LNCaP clone FGC (cell line): ENCODE measurements at regions not wholly inside any gene's neighbourhood (a gene's known extent, or its start where the extent isn't known, plus 50 kb on each side); places are given as distances from the start of the nearest gene placed in this dataset.
"Not testable (repeated sequence)": the region's sequence is repeated elsewhere in the genome, so short reads cannot be mapped to it uniquely, and the experiment has no call there.

ENCODE experiments used
- DNase-seq: peaks from one replicate; pipeline ENCODE4 v3.0.0-alpha.2; 2011; ENCODE audit warnings: low read depth
- H3K4me3 ChIP-seq: 2 replicates; pipeline ENCODE4 v1.5.1; 2011; ENCODE audit warnings: mild to moderate bottlenecking, low read depth, low read length, control low read depth
- TF ChIP-seq, protein P1 (sequence below): IDR thresholded peaks from 2 replicates; pipeline ENCODE4 v1.5.1; 2012; ENCODE audit warnings: mild to moderate bottlenecking; ENCODE audit not compliant: control insufficient read depth, insufficient read depth; ENCODE audit errors: extremely low read depth

DNA sequence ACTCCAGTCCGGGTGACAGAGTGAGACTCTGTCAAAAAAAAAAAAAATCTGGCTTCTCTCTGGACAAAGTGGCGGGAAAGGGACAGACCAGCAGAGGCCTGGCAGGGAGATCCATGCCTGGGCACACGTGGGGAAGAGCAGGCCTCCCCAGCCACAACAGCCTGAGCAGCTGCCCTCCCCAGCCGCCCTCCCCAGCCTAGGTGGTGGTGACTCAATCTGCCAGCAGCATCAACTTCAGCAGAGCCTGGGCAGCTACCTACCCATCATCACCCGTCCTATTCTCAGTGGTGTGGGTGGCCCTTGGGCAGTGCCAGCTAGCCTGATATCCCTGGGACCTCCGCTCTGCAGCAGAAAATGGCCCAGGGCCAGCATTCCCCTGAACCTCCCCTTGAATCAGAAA, 612.4 kb downstream of the FBXO15 start:
- no peak overlapping the region for H3K4me3 ChIP-seq
- TF ChIP-seq, protein P1, sequence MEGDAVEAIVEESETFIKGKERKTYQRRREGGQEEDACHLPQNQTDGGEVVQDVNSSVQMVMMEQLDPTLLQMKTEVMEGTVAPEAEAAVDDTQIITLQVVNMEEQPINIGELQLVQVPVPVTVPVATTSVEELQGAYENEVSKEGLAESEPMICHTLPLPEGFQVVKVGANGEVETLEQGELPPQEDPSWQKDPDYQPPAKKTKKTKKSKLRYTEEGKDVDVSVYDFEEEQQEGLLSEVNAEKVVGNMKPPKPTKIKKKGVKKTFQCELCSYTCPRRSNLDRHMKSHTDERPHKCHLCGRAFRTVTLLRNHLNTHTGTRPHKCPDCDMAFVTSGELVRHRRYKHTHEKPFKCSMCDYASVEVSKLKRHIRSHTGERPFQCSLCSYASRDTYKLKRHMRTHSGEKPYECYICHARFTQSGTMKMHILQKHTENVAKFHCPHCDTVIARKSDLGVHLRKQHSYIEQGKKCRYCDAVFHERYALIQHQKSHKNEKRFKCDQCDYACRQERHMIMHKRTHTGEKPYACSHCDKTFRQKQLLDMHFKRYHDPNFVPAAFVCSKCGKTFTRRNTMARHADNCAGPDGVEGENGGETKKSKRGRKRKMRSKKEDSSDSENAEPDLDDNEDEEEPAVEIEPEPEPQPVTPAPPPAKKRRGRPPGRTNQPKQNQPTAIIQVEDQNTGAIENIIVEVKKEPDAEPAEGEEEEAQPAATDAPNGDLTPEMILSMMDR, result no peak
- no peak for DNase-seq

DNA sequence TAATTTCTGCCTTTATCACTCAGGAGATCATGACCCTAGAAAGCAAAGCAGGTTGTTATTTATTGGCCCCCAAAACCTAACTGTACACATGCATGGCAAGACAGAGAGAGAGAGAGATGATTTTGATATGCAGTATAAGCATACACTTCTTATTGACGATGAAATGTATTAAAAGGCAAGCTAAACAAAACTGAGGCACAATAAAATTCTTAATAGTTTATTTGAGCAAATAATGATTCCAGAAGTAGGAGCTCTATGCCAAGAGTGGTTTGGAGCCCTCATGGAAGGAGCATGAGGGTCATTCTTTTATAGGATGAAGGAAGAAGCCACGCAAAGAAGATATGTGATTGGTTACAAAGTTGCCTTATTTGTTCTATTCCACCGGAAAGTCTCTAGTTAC, 616.0 kb downstream of the FBXO15 start:
- TF ChIP-seq, protein P1, result no peak
- peak; percentile 97 for DNase-seq
- no peak overlapping the region for H3K4me3 ChIP-seq

DNA sequence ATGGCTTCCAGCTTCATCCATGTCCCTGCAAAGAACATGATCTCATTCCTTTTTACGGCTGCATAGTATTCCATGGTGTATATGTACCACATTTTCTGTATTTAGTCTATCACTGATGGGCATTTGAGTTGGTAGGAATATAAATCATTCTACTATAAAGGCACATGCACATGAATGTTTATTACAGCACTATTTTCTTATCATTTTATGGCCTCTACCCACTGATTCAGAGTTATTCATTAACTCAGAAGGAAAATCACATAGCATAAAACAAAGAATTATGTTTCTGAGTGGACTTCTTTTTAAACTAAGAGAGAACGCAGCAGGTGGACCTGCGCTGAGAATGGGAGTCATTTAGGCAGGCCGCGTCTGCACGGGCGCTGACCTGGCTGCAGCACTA, 619.6 kb downstream of the FBXO15 start:
- no peak for DNase-seq
- TF ChIP-seq, protein P1, result no peak
- no peak overlapping the region for H3K4me3 ChIP-seq

DNA sequence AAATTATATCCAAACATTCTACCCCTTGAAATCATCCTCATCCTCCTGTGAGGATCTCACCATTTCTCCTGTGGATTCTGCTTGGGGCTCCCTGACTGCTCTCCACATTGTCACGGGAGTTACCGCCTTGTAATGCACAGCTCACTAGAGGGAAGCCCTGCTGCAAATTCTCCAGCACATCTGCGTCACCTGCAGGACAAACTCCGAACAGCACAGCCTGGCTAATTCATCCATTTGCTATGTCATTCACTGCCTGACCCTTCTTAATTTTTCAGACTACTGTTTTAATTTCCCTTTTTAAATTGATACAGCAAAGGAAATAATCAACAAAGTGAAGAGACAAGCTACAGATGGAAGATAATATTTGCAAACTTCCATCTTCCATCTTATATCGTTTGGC, 627.4 kb downstream of the FBXO15 start:
- no peak for DNase-seq
- TF ChIP-seq, protein P1, result no peak
- H3K4me3 ChIP-seq, result no peak overlapping the region

DNA sequence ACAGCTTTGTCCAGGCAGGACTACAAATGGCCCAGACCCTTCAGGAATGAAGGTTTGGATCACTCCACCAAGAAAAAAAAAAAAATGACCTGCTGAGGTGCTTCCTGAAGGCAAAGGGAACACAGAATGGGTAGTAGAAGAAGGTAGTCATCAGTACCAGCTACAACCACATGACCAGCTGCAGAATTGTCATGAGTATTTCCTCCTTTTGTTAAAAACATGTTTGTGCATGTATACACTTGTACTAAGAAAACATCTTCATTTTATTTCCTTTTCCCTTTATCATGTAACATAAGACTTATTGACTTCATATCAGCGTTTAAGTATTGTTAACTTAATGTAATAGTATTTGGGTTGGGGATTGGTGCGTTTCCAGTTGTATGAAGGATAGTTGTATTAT, 631.6 kb downstream of the FBXO15 start:
- DNase-seq, H3K4me3 ChIP-seq: not testable (repeated sequence)

DNA sequence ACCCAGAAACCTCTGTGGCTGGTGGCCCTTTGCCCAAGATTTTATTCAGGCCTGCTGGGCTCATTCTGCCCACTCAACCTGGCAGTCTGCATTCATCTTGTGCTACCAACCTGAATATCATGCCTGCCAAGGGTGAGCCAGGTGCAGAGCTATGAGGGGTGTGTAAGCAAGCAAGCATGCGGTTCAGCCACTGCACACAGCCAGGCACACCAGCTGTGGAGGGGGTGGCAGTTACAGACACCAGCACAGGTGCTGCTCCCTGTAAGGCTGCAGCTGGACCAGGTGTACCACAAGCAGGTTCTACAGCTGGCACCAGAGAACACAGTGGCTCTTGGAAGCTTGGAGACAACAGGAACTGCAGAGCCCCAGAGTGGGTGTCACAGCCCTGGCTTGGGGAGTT, 633.2 kb downstream of the FBXO15 start:
- no peak for DNase-seq
- TF ChIP-seq, protein P1, result no peak
- H3K4me3 ChIP-seq, result no peak overlapping the region

DNA sequence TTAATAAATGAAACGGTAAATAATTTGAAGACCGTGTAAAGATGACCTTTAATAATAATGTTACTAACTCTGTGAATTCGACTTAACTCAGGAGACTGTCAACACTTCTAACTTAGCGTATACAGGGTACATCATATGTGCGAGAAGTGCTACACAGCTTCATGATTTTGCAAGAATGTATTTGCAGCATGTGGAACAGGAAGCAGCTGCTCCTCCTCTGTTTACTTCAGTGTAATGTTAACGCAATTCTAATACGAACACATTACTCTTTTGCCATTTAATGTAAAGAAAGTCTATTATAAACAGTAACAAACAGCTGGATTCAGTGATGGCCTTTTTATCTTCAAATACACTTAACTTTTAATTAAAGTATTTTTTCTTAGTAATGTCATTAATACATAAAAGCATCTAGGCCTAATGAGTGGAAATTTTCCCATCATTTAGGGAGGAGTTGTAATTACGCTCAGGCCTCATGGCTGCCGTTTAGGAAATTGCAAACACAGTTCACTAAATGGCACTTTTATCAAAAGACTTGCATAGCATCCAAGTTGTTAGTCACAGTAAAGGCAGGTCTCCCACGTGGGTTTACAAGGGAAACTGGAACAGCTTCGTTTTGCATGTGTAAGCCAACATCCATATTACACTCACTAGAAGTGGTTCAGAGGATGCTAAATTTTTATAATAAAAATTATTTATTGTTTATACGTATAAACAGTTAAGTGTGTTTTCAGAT, 635.7 kb downstream of the FBXO15 start:
- no peak for DNase-seq

More for the DNA sequence above, 635.7 kb downstream of the FBXO15 start:
- no peak overlapping the region for H3K4me3 ChIP-seq
- TF ChIP-seq, protein P1, result no peak
